ENCODE measurements at regions not wholly inside any gene's neighbourhood (a gene's known extent, or its start where the extent isn't known, plus 50 kb on each side); places are given as distances from the start of the nearest gene placed in this dataset.

- Histone ChIP-seq H3K27ac (no peak overlapping the region), H3K9me3 (ENCODE audit: insufficient read depth, low read depth) (peaks cover 10% of the 10 kb centered on the region; the same call in 1 of the 2 replicates), H3K4me3 (no peak overlapping the region), H4K20me1 (ENCODE audit: insufficient read depth) (no peaks in the 10 kb centered on the region), H3K9me2 (ENCODE audit: insufficient read depth) (no peaks in the 10 kb centered on the region), H3K79me2 (ENCODE audit: low read depth) (no peaks in the 10 kb centered on the region), H3K27me3 (ENCODE audit: insufficient read depth, low read depth) (no peaks in the 10 kb centered on the region), H3K36me3 (ENCODE audit: low read depth) (no peaks in the 10 kb centered on the region), H3K4me2 (peak overlapping the region; percentile 11; the same call in 1 of the 2 replicates), H3K4me1 (replicated peaks; ENCODE audit: insufficient read depth) (peaks cover 9% of the 10 kb centered on the region; the same call in 1 of the 2 replicates), H2AFZ (no peak overlapping the region), H3F3A (ENCODE audit: insufficient read depth, low read depth) (no peaks in the 10 kb centered on the region)
- no peak for TF ChIP-seq EZH2 (IDR thresholded peaks at IDR 0.05; ENCODE audit: low read depth)
- TF ChIP-seq CTCF (conservative IDR thresholded peaks at IDR 0.05): no peak
- CTCF ChIA-PET: no interaction called here
- intact Hi-C loops (cut with micrococcal nuclease; ENCODE audit: unreplicated experiment): no loop called here
- POLR2A ChIA-PET (ENCODE audit: unreplicated experiment): no interaction called here
- no TSS peak for BruUV-seq (replicated peaks)
- peak in 1 of 2 experiments; percentile 50 for DNase-seq
These were observed 303.8 kb upstream of the TRIB2 start for GRCh38 chr2:12412898-12413305.

GRCh38 chr2:12415536-12415935, 301.2 kb upstream of the TRIB2 start:
- H3K27me3 ChIP-seq (ENCODE audit: insufficient read depth, low read depth): no peaks in the 10 kb centered on the region
- TF ChIP-seq CTCF (conservative IDR thresholded peaks at IDR 0.05): no peak
- no peak for TF ChIP-seq EZH2 (IDR thresholded peaks at IDR 0.05; ENCODE audit: low read depth)
- no peak overlapping the region for H3K4me3 ChIP-seq
- no peaks in the 10 kb centered on the region for H3K9me2 ChIP-seq (ENCODE audit: insufficient read depth)
- intact Hi-C loops (cut with micrococcal nuclease; ENCODE audit: unreplicated experiment): no loop called here
- ChIA-PET CTCF (no interaction called here), POLR2A (ENCODE audit: unreplicated experiment) (no interaction called here)
- no peak overlapping the region for H2AFZ ChIP-seq
- no peaks in the 10 kb centered on the region for H3K79me2 ChIP-seq (ENCODE audit: low read depth)
- no peaks in the 10 kb centered on the region for H3F3A ChIP-seq (ENCODE audit: insufficient read depth, low read depth)
- no peaks in the 10 kb centered on the region for H3K36me3 ChIP-seq (ENCODE audit: low read depth)
- no peak for DNase-seq
- no TSS peak for BruUV-seq (replicated peaks)
- H4K20me1 ChIP-seq (ENCODE audit: insufficient read depth): no peaks in the 10 kb centered on the region
- no peak overlapping the region for H3K4me2 ChIP-seq
- H3K4me1 ChIP-seq (replicated peaks; ENCODE audit: insufficient read depth): peaks cover 9% of the 10 kb centered on the region; the same call in 1 of the 2 replicates
- H3K9me3 ChIP-seq (ENCODE audit: insufficient read depth, low read depth): peaks cover 10% of the 10 kb centered on the region; the same call in 1 of the 2 replicates
- H3K27ac ChIP-seq: no peak overlapping the region

GRCh38 chr2:12416600-12416999, 300.1 kb upstream of the TRIB2 start:
- Histone ChIP-seq H3K27me3 (ENCODE audit: insufficient read depth, low read depth) (no peaks in the 10 kb centered on the region), H3K79me2 (ENCODE audit: low read depth) (no peaks in the 10 kb centered on the region), H3K27ac (no peak overlapping the region), H3K4me3 (no peak overlapping the region), H3K4me2 (no peak overlapping the region), H3K9me2 (ENCODE audit: insufficient read depth) (no peaks in the 10 kb centered on the region), H3K36me3 (ENCODE audit: low read depth) (no peaks in the 10 kb centered on the region), H3K4me1 (replicated peaks; ENCODE audit: insufficient read depth) (peaks cover 9% of the 10 kb centered on the region; the same call in 1 of the 2 replicates), H3K9me3 (ENCODE audit: insufficient read depth, low read depth) (peaks cover 1% of the 10 kb centered on the region; the same call in 1 of the 2 replicates), H3F3A (ENCODE audit: insufficient read depth, low read depth) (no peaks in the 10 kb centered on the region), H4K20me1 (ENCODE audit: insufficient read depth) (no peaks in the 10 kb centered on the region), H2AFZ (no peak overlapping the region)
- BruUV-seq (replicated peaks): no TSS peak
- TF ChIP-seq EZH2 (IDR thresholded peaks at IDR 0.05; ENCODE audit: low read depth): no peak
- TF ChIP-seq CTCF (conservative IDR thresholded peaks at IDR 0.05): peak; percentile 38; the same call in 1 of the 2 replicates
- ChIA-PET POLR2A (ENCODE audit: unreplicated experiment) (no interaction called here), CTCF (no interaction called here)
- intact Hi-C loops (cut with micrococcal nuclease; ENCODE audit: unreplicated experiment): no loop called here
- no peak for DNase-seq
